HFF-Myc (cell line): ENCODE measurements at regions not wholly inside any gene's neighbourhood (a gene's known extent, or its start where the extent isn't known, plus 50 kb on each side); places are given as distances from the start of the nearest gene placed in this dataset.

ENCODE experiments used
- DNase-seq: peaks from one replicate; pipeline ENCODE4 v3.0.0-alpha.2; 2011; ENCODE audit warnings: low read depth; ENCODE audit errors: extremely low read depth
- H3K4me3 ChIP-seq: replicated peaks from 2 replicates; pipeline ENCODE4 v1.5.1; 2011; ENCODE audit warnings: low read depth, mild to moderate bottlenecking, control low read depth, low read length
- TF ChIP-seq, protein P1 (sequence below): IDR thresholded peaks from 2 replicates; pipeline ENCODE4 v1.5.1; 2012; ENCODE audit warnings: mild to moderate bottlenecking, low read depth, low read length, control low read depth; ENCODE audit errors: missing control alignments

DNA sequence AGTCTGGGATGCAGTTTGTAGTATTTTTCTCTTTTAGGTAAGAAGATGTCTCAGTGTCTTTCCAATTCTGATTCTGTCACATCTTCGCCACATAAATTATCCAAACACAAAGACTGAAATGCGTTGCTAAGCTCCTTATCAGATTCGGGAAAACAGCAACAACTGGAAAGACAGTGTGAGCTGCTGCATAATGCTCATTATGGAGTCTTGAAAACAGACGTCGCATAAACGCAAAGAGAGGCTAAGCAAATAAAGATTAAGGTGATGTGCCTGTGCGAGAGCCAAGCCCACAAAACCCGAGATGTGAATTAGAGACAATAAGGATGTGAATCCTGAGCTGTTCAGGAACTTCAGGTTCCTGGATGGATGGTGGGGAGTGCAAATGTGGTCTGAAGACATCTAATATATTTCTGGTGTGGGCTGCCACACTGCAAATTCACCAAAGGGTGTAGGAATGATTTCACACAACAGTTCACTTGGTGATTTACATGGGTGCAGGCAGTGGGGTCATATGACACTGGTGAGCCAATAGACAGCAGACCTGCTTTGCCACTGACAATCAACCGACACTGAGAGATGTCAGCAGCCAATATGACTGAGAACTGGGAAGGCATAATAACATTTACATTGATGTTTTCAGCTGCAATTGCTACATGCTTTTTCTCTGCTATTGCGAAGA lies 195.8 kb downstream of the MTX2 start:
- DNase-seq = no peak
- TF ChIP-seq, protein P1, sequence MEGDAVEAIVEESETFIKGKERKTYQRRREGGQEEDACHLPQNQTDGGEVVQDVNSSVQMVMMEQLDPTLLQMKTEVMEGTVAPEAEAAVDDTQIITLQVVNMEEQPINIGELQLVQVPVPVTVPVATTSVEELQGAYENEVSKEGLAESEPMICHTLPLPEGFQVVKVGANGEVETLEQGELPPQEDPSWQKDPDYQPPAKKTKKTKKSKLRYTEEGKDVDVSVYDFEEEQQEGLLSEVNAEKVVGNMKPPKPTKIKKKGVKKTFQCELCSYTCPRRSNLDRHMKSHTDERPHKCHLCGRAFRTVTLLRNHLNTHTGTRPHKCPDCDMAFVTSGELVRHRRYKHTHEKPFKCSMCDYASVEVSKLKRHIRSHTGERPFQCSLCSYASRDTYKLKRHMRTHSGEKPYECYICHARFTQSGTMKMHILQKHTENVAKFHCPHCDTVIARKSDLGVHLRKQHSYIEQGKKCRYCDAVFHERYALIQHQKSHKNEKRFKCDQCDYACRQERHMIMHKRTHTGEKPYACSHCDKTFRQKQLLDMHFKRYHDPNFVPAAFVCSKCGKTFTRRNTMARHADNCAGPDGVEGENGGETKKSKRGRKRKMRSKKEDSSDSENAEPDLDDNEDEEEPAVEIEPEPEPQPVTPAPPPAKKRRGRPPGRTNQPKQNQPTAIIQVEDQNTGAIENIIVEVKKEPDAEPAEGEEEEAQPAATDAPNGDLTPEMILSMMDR = no peak
- H3K4me3 ChIP-seq = no peak overlapping the region

DNA sequence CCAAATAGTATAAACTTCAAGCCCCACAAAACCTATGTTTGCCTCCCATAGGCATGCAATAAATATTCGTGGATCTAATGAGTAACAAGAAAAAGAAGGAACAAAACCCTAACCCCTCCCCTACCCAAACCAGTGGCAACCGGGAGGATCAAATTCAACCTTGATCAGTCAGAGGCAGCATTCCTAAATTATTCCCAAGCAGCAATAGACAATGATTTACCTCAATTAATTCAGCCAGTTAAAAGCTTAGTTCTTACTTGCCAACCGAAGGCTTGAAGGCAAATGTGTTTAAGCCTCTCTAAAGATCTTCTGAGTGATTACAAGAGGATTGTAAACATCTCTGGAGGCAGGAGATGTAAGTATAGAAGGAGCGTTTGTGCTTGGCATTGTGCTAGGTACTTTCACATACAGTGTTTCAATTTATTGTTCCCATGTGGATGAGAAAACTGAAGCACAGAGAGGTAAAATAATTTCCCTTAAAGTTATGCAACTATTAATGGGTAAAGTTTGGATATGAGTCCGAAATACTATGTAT lies 197.7 kb downstream of the MTX2 start:
- DNase-seq = no peak
- H3K4me3 ChIP-seq = no peak overlapping the region
- TF ChIP-seq, protein P1 = no peak

DNA sequence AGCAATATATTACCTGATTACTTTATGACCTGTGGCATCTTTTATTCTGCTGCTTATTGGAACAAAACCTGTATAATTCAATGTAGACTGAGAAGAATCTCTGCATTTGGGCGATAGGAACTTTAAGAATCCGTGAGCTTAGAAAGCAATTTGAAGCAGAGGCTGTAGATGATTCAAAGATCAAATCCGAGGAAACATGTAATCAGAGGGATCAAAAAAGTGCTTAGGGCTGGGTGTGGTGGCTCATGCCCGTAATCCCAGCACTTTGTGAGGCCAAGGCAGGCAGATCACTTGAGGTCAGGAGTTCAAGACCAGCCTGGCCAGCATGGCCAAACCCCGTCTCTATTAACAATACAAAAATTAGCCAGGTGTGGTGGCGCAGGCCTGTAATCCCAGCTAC lies 198.4 kb downstream of the MTX2 start:
- H3K4me3 ChIP-seq = no peak overlapping the region
- DNase-seq = no peak
- TF ChIP-seq, protein P1 = no peak

DNA sequence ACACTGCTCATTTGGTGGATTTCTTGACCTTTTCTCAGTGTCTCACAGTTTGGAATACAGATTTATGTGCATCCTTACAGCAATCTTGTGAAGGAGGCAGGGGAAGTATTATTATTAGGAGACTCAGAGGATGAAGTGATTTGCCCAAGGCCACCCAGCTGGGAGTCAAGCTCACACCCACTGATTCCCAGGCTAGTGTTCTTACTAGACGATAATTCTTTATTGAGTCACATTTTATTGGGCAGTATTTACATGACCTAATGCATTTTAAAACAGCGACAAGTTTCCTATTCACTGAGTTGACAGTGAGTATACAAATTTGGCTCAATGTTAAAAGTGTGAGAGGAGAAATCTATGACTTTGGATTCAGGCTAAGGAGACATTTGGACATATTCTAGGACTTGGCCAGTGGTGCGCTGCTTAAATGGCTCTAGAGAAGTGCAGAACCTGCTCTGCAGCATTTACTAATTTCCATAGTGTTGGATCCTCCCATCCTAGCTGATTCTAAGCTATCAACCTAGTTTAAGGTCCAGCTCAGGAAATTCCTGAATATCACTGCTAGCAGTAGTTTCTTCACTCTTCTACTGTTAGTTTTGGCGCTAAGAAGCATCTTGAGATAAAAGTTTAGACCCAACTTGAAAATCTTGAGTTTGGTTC lies 199.3 kb downstream of the MTX2 start:
- TF ChIP-seq, protein P1 = no peak
- no peak for DNase-seq
- H3K4me3 ChIP-seq = no peak overlapping the region

DNA sequence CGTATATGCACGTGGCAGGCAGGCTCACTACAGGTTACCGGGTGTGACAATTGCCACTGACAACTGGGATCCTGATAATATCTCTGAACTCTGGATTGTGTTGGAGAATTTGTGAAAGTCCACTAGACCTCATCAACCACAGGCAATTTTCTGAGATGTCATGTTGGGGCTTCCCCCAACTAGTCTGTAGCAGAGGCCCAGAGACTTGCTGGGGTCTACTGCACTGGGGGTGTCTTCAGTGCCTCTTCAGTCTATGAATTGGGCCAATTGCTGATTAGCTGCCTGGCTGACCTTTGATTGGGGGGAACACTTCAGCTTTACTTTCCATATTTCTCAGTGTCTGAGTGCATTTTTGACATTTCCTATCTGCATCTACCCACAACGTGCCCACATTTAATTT lies 201.5 kb downstream of the MTX2 start:
- H3K4me3 ChIP-seq = no peak overlapping the region
- TF ChIP-seq, protein P1 = no peak
- no peak for DNase-seq

DNA sequence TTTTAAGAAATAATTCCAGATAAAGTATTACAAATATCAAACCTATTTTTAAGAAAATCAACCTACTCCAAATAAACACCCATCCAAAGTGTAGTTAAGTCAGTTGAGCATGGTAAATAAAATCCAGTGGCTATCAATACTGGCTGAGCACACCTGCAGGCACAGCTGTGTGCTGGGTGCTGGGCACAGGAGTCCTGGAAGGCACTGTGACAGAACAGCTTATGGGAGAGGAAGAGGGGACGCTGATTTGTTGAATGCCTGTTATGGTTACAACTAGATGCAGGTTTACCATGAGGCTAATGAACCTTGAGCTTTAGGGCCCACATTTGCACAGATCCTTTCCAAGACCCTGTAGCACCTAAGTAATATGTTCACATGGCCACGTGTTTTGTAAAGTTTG lies 202.7 kb downstream of the MTX2 start:
- H3K4me3 ChIP-seq = no peak overlapping the region
- TF ChIP-seq, protein P1 = no peak
- no peak for DNase-seq

DNA sequence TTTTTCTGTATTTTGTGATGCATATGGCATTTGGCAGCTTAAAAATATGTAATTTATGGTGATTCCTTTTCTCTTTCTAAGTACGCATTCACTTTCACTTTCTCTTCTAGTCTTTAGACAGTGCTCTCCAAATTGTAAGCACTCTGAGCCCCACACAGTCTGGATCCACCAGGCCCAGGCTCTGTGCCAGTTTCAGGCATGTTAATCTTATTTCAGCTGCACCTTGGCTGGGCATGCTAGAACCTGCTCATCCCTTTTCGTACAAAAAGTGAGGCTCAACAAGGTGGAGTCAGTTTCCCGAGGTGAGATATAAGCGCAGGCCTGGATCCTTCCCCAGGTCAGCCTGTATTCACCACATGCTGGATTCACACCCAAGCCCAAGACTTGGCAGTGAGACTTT lies 203.9 kb downstream of the MTX2 start:
- no peak for DNase-seq
- H3K4me3 ChIP-seq = no peak overlapping the region

More for the DNA sequence above, 203.9 kb downstream of the MTX2 start:
- TF ChIP-seq, protein P1 = no peak
